Psoas muscle (tissue), 7 donors: ENCODE measurements at regions not wholly inside any gene's neighbourhood (a gene's known extent, or its start where the extent isn't known, plus 50 kb on each side); places are given as distances from the start of the nearest gene placed in this dataset.
"Not testable (repeated sequence)": the region's sequence is repeated elsewhere in the genome, so short reads cannot be mapped to it uniquely, and the experiment has no call there.

ENCODE experiments used
- ATAC-seq, 4 donors: fragments of 200-7000 bp; cut with Tn5 transposase; one replicate each; pipeline ENCODE4 v1.9.1; 2020; ENCODE audit warnings: moderate library complexity in 3 of 4, mild to moderate bottlenecking in 2 of 4
- DNase-seq, 2 donors: peaks; one replicate each; pipeline ENCODE4 v3.0.0-alpha.2; 2020
- H3K27ac ChIP-seq: fragments of 200-600 bp; one replicate; pipeline ENCODE4 v1.8.0; 2022
- H3K27me3 ChIP-seq, 3 donors: fragments of 200-600 bp in 1 of 3; one replicate each; pipeline versions ENCODE4 v1.6.1 to v1.8.0; 2013 to 2022; ENCODE audit warnings: low read length in 2 of 3, mild to moderate bottlenecking in 2 of 3, moderate library complexity in 1 of 3; ENCODE audit not compliant: insufficient read depth in 3 of 3
- H3K36me3 ChIP-seq, 2 donors: fragments of 200-600 bp in 1 of 2; one replicate each; pipeline versions ENCODE4 v1.6.1 to v1.8.0; 2013 to 2022; ENCODE audit warnings: low read depth in 1 of 2, mild to moderate bottlenecking in 1 of 2, moderate library complexity in 1 of 2; ENCODE audit not compliant: insufficient read depth in 1 of 2
- H3K4me1 ChIP-seq: fragments of 200-600 bp; one replicate; pipeline ENCODE4 v1.8.0; 2022
- H3K4me3 ChIP-seq: fragments of 200-600 bp; one replicate; pipeline ENCODE4 v1.8.0; 2022; ENCODE audit warnings: mild to moderate bottlenecking
- H3K9me3 ChIP-seq: fragments of 200-600 bp; one replicate; pipeline ENCODE4 v1.8.0; 2022
- CTCF ChIP-seq: fragments of 200-600 bp; IDR thresholded peaks from one replicate; pipeline ENCODE4 v1.8.0; 2022; ENCODE audit warnings: antibody characterized with exemption
- WGBS, 3 donors: extraction: QIAGEN DNeasy Blood & Tissue Kit; methylation state at CpG; one replicate each; pipeline versions ENCODE4 v1.1.6 to v1.1.7; 2013; 5-methylcytosine and 5-hydroxymethylcytosine counted together
- intact Hi-C, 2 donors: fragments of 100-400 bp; cut with DNase I; formaldehyde crosslinking; loops; one replicate each; pipeline versions ENCODE4 v1.11.0 to v1.14.2; 2022
- donor health status: healthy with polysubstance abuse.
- donor health status: DM: no; HTN: no; CAD: no; lungs with moderate emphysema.
- donor health status: Bipolar disorder and iron deficiency.
- donor health status: healthy.
- donor health status: DM: yes; HTN: yes; CAD: no.
- donor health status: DM: no; HTN: no; CAD: no.
- donor health status: DM: yes; HTN: yes; CAD: no.

GRCh38 chr2:87198422-87198821, 176.8 kb upstream of the PLGLB1 start:
- WGBS, 3 donors = 13 to 26% (median 19%) methylated on average over 1 to 2 of the region's 2 CpGs
- H3K9me3 ChIP-seq, H3K36me3 ChIP-seq, H3K27ac ChIP-seq, ATAC-seq, H3K27me3 ChIP-seq, DNase-seq, H3K4me1 ChIP-seq, intact Hi-C loops, H3K4me3 ChIP-seq: not testable (repeated sequence)

- H3K36me3 ChIP-seq, ATAC-seq: not testable (repeated sequence)
- 98 to 100% methylated on average over 2 to 4 of the region's 9 CpGs; no CpG with 5 or more reads in 1 of the 3 donors for WGBS, 3 donors
Observed at GRCh38 chr2:87199228-87199627, 177.6 kb upstream of the PLGLB1 start.

GRCh38 chr2:87204569-87205147, 183.0 kb upstream of the PLGLB1 start:
- H3K36me3 ChIP-seq, H3K9me3 ChIP-seq, H3K4me1 ChIP-seq, H3K4me3 ChIP-seq, H3K27me3 ChIP-seq, intact Hi-C loops, H3K27ac ChIP-seq, DNase-seq, ATAC-seq: not testable (repeated sequence)
- 94 to 100% (median 96%) methylated on average over 2 to 7 of the region's 8 CpGs for WGBS, 3 donors

More at GRCh38 chr2:87199228-87199627, 177.6 kb upstream of the PLGLB1 start:
- H3K4me1 ChIP-seq, H3K27ac ChIP-seq, DNase-seq, H3K9me3 ChIP-seq, H3K27me3 ChIP-seq, H3K4me3 ChIP-seq, intact Hi-C loops: not testable (repeated sequence)

GRCh38 chr2:87212938-87213337, 191.3 kb upstream of the PLGLB1 start:
- H3K4me1 ChIP-seq, ATAC-seq, H3K9me3 ChIP-seq, intact Hi-C loops, H3K27ac ChIP-seq, H3K4me3 ChIP-seq, DNase-seq, H3K36me3 ChIP-seq, H3K27me3 ChIP-seq: not testable (repeated sequence)
- WGBS, 3 donors = 63 to 75% (median 67%) methylated on average over 1 to 2 of the region's 3 CpGs

- ATAC-seq = peak in 1 of 4 donors; percentile 30
- H3K9me3 ChIP-seq, H3K27me3 ChIP-seq, H3K4me1 ChIP-seq, DNase-seq, H3K4me3 ChIP-seq, intact Hi-C loops, H3K36me3 ChIP-seq, H3K27ac ChIP-seq: not testable (repeated sequence)
- WGBS, 3 donors = 73 to 89% (median 80%) methylated on average over 1 to 2 of the region's 4 CpGs
Observed at GRCh38 chr2:87217005-87217404, 195.4 kb upstream of the PLGLB1 start.

GRCh38 chr2:87217741-87218410, 196.2 kb upstream of the PLGLB1 start:
- H3K4me3 ChIP-seq = not testable (repeated sequence)

GRCh38 chr2:87220651-87221050, 199.0 kb upstream of the PLGLB1 start:
- H3K27ac ChIP-seq, H3K9me3 ChIP-seq, intact Hi-C loops, DNase-seq, H3K27me3 ChIP-seq, H3K36me3 ChIP-seq, H3K4me3 ChIP-seq, H3K4me1 ChIP-seq, ATAC-seq: not testable (repeated sequence)
- 60 to 69% (median 64%) methylated on average over 9 of the region's 9 CpGs for whole genome bisulfite sequencing, 3 donors

More at GRCh38 chr2:87217741-87218410, 196.2 kb upstream of the PLGLB1 start:
- DNase-seq (peak; percentile 13 to 56), ATAC-seq (peak; percentile 71 to 96 (median 86))
- H3K9me3 ChIP-seq, H3K27ac ChIP-seq, H3K4me1 ChIP-seq, H3K27me3 ChIP-seq, H3K36me3 ChIP-seq, intact Hi-C loops: not testable (repeated sequence)
- peak; percentile 12 for TF ChIP-seq CTCF
- WGBS, 3 donors = 5 to 24% (median 19%) methylated on average over 8 to 9 of the region's 21 CpGs

- H3K36me3 ChIP-seq, ATAC-seq: not testable (repeated sequence)
Observed at GRCh38 chr2:87222131-87222530, 200.5 kb upstream of the PLGLB1 start.

GRCh38 chr2:87223873-87224272, 202.2 kb upstream of the PLGLB1 start:
- H3K9me3 ChIP-seq, H3K27ac ChIP-seq, H3K27me3 ChIP-seq, intact Hi-C loops, H3K36me3 ChIP-seq, DNase-seq, H3K4me3 ChIP-seq, H3K4me1 ChIP-seq: not testable (repeated sequence)
- WGBS, 3 donors = 22 to 65% (median 41%) methylated on average over 2 of the region's 3 CpGs
- ATAC-seq = peak in 2 of 4 donors; percentile 43 to 51

More at GRCh38 chr2:87222131-87222530, 200.5 kb upstream of the PLGLB1 start:
- DNase-seq, H3K4me1 ChIP-seq, H3K9me3 ChIP-seq, H3K4me3 ChIP-seq, H3K27me3 ChIP-seq, H3K27ac ChIP-seq, intact Hi-C loops: not testable (repeated sequence)
- WGBS, 3 donors = 73 to 81% (median 78%) methylated on average over 7 of the region's 7 CpGs
